Endothelial cell of umbilical vein (primary cell): ENCODE measurements at regions not wholly inside any gene's neighbourhood (a gene's known extent, or its start where the extent isn't known, plus 50 kb on each side); places are given as distances from the start of the nearest gene placed in this dataset.

Experiments
- BruUV-seq: library from RNA; stranded (reverse); fragments of 400-500 nt; replicated peaks from 2 replicates; lab custom pipeline; 2021; lab: Mats Ljungman, UMichigan
- CTCF ChIA-PET: fragments of 300-600, 350-600 bp; sonication (Branson Sonifier 250); formaldehyde crosslinking; loops from one replicate; lab custom pipeline; 2021; ENCODE audit warnings: antibody characterized with exemption, inconsistent platforms; lab: Charles Lee
- POLR2A ChIA-PET: fragments of 300-600, 350-600 bp; sonication (Branson Sonifier 250); formaldehyde crosslinking; loops from one replicate; lab custom pipeline; 2021; ENCODE audit warnings: antibody characterized with exemption, inconsistent platforms; lab: Charles Lee
- DNase-seq: peaks from one replicate; pipeline ENCODE4 v3.0.0-alpha.2; 2011; ENCODE audit warnings: low read depth, low spot score
- FAIRE-seq: peaks from 2 replicates; lab custom pipeline; 2011; peaks lifted over from hg19 to GRCh38; lab: Jason Lieb, UNC
- H2AFZ ChIP-seq: 2 replicates; pipeline ENCODE4 v1.6.0; 2012; ENCODE audit warnings: low read depth, low read length, control low read depth, inconsistent platforms
- H3K27ac ChIP-seq: 2 replicates; pipeline ENCODE4 v1.5.1; 2011; ENCODE audit warnings: low read depth, mild to moderate bottlenecking, control low read depth, low read length, moderate library complexity; ENCODE audit not compliant: insufficient read depth
- H3K27me3 ChIP-seq, 2 experiments: 2 replicates each; pipeline versions ENCODE4 v1.6.0 to v1.6.1; 2011; ENCODE audit warnings: low read length in 2 of 2, mixed read lengths in 1 of 2; ENCODE audit not compliant: control insufficient read depth in 2 of 2, insufficient read depth in 2 of 2
- H3K36me3 ChIP-seq, 2 experiments: 2 replicates in 1 of 2; 3 replicates in 1 of 2; pipeline ENCODE4 v1.5.1; 2011; ENCODE audit warnings: low read length in 2 of 2, mild to moderate bottlenecking in 1 of 2, moderate library complexity in 1 of 2; ENCODE audit not compliant: control insufficient read depth in 2 of 2, insufficient read depth in 2 of 2; ENCODE audit errors: extremely low read depth in 1 of 2
- H3K4me1 ChIP-seq: 3 replicates; pipeline ENCODE4 v1.5.1; 2011; ENCODE audit warnings: mild to moderate bottlenecking, low read length; ENCODE audit not compliant: control insufficient read depth, insufficient read depth; ENCODE audit errors: extremely low read depth
- H3K4me2 ChIP-seq: 2 replicates; pipeline ENCODE4 v1.6.1; 2011; ENCODE audit warnings: low read length, control low read depth, mixed read lengths; ENCODE audit not compliant: insufficient read depth
- H3K4me3 ChIP-seq, 3 experiments: fragments of 200-600 bp in 1 of 3; sonication (generic), shearing (Covaris generic) in 1 of 3; replicated peaks in 1 of 3; 2 replicates each; pipeline ENCODE4 v1.5.1; 2011 to 2016; ENCODE audit warnings: control low read depth in 3 of 3, low read length in 3 of 3, mild to moderate bottlenecking in 2 of 3, inconsistent platforms in 1 of 3, low read depth in 1 of 3, moderate library complexity in 1 of 3; ENCODE audit not compliant: insufficient read depth in 1 of 3
- H3K79me2 ChIP-seq: 2 replicates; pipeline ENCODE4 v1.6.0; 2012; ENCODE audit warnings: low read length, inconsistent platforms; ENCODE audit not compliant: control insufficient read depth, insufficient read depth
- H3K9ac ChIP-seq: replicated peaks from 2 replicates; pipeline ENCODE3; 2011; ENCODE audit warnings: low read length, control low read depth; ENCODE audit not compliant: insufficient read depth; ENCODE audit errors: extremely low read depth
- H3K9me1 ChIP-seq: replicated peaks from 3 replicates; pipeline ENCODE4 v1.6.0; 2011; ENCODE audit warnings: mild to moderate bottlenecking, low read length; ENCODE audit not compliant: control insufficient read depth, insufficient read depth; ENCODE audit errors: extremely low read depth
- H3K9me3 ChIP-seq: replicated peaks from 2 replicates; pipeline ENCODE4 v1.5.1; 2012; ENCODE audit warnings: low read length, inconsistent platforms; ENCODE audit not compliant: control insufficient read depth, insufficient read depth
- H4K20me1 ChIP-seq: replicated peaks from 2 replicates; pipeline ENCODE3; 2011; ENCODE audit warnings: mild to moderate bottlenecking, low read length; ENCODE audit not compliant: control insufficient read depth, insufficient read depth; ENCODE audit errors: extremely low read depth
- EZH2 ChIP-seq: IDR thresholded peaks from 2 replicates; pipeline ENCODE4 v1.6.1; 2012; ENCODE audit warnings: borderline replicate concordance, low read depth, mild to moderate bottlenecking, moderate library complexity, low read length, inconsistent platforms; ENCODE audit not compliant: severe bottlenecking
- FOS ChIP-seq: IDR thresholded peaks from 2 replicates; pipeline ENCODE4 v1.6.1; 2011; ENCODE audit warnings: mild to moderate bottlenecking, low read length, moderate library complexity, borderline replicate concordance; ENCODE audit not compliant: insufficient read depth
- GATA2 ChIP-seq: IDR thresholded peaks from 2 replicates; pipeline ENCODE4 v1.7.0; 2011; ENCODE audit warnings: low read depth, mild to moderate bottlenecking, moderate library complexity, mixed read lengths, low read length; ENCODE audit not compliant: insufficient read length, insufficient read depth
- JUN ChIP-seq: IDR thresholded peaks from 2 replicates; pipeline ENCODE4 v1.6.1; 2011; ENCODE audit warnings: borderline replicate concordance, low read depth; ENCODE audit not compliant: insufficient read length, insufficient read depth
- MYC ChIP-seq: IDR thresholded peaks from one replicate; pipeline ENCODE4 v1.6.1; 2011; ENCODE audit warnings: mild to moderate bottlenecking, low read depth, low read length
- POLR2A ChIP-seq: IDR thresholded peaks from 2 replicates; pipeline ENCODE4 v1.6.1; 2012; ENCODE audit warnings: low read depth, mild to moderate bottlenecking, control low read depth, low read length
- POLR2AphosphoS5 ChIP-seq: IDR thresholded peaks from 2 replicates; pipeline ENCODE4 v1.6.1; 2012; ENCODE audit warnings: low read depth, mild to moderate bottlenecking, control low read depth, low read length, moderate library complexity; ENCODE audit not compliant: insufficient read depth
- dilution Hi-C: fragments of 300-500 bp; cut with MboI; formaldehyde crosslinking; loops from one replicate; pipeline ENCODE4 v1.15.0; 2019; ENCODE audit warnings: low sequenced_read_pairs; ENCODE audit not compliant: extremely low pct_ligation_motif_present
- intact Hi-C: fragments of 100-400 bp; cut with micrococcal nuclease; formaldehyde crosslinking; loops from one replicate; pipeline ENCODE4 v1.10.0; 2022
- TF ChIP-seq, protein P1 (sequence below): IDR thresholded peaks from 2 replicates; pipeline ENCODE4 v1.6.1; 2011; ENCODE audit not compliant: insufficient read depth, insufficient read length
- TF ChIP-seq, protein P2 (sequence below), 2 donors: IDR thresholded peaks; 1 replicate in 1 of 2; 2 replicates in 1 of 2; pipeline ENCODE4 v1.5.1; 2011; ENCODE audit warnings: low read length in 2 of 2, mild to moderate bottlenecking in 2 of 2, moderate library complexity in 2 of 2, control low read depth in 1 of 2, inconsistent platforms in 1 of 2, low read depth in 1 of 2; ENCODE audit not compliant: insufficient read depth in 1 of 2; ENCODE audit errors: extremely low read depth in 1 of 2

DNA sequence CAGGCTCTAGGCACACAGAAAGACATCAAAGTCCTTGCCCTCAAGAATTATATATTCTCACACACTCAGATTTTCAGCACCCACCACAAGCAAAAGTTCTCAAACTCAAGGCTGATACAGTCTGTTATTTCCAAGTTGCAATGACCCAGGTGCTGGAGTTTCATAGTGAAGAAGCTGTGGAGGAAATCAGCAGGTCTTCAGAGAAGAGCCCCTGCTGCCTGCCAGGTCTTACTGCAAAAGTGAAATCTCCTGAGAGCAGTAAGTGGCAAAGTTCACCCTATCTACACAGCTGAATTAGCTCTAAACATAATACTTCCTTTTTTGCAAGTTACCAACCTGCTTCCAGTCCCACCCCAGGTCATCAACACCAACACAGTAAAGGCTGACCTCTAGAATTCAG lies 64.6 kb downstream of the RPL27A start:
- Histone ChIP-seq H3K4me2 (no peak overlapping the region), H3K9me1 (no peaks in the 10 kb centered on the region), H4K20me1 (no peaks in the 10 kb centered on the region), H3K27ac (no peak overlapping the region), H3K9ac (no peak overlapping the region), H3K4me1 (no peaks in the 10 kb centered on the region), H3K9me3 (no peaks in the 10 kb centered on the region), H3K4me3 (no peak overlapping the region), H3K79me2 (no peaks in the 10 kb centered on the region), H2AFZ (no peak overlapping the region), H3K36me3 (no peaks in the 10 kb centered on the region), H3K27me3 (no peaks in the 10 kb centered on the region)
- intact Hi-C loops = no loop called here
- dilution Hi-C loops = no loop called here
- ChIA-PET POLR2A (no interaction called here), CTCF (interaction anchor here (0.8 to 1.8 kb wide), 2 partner anchors 59 to 65 kb away, joined by 3 to 6 read pairs; no protein-coding TSS in a partner anchor)
- FAIRE-seq (no peak), DNase-seq (no peak)
- TF ChIP-seq EZH2 (no peak), POLR2AphosphoS5 (no peak), GATA2 (no peak), FOS (no peak), MYC (no peak), JUN (no peak), POLR2A (no peak)
- TF ChIP-seq, protein P1, sequence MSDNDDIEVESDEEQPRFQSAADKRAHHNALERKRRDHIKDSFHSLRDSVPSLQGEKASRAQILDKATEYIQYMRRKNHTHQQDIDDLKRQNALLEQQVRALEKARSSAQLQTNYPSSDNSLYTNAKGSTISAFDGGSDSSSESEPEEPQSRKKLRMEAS = no peak
- TF ChIP-seq, protein P2, sequence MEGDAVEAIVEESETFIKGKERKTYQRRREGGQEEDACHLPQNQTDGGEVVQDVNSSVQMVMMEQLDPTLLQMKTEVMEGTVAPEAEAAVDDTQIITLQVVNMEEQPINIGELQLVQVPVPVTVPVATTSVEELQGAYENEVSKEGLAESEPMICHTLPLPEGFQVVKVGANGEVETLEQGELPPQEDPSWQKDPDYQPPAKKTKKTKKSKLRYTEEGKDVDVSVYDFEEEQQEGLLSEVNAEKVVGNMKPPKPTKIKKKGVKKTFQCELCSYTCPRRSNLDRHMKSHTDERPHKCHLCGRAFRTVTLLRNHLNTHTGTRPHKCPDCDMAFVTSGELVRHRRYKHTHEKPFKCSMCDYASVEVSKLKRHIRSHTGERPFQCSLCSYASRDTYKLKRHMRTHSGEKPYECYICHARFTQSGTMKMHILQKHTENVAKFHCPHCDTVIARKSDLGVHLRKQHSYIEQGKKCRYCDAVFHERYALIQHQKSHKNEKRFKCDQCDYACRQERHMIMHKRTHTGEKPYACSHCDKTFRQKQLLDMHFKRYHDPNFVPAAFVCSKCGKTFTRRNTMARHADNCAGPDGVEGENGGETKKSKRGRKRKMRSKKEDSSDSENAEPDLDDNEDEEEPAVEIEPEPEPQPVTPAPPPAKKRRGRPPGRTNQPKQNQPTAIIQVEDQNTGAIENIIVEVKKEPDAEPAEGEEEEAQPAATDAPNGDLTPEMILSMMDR (IDR thresholded peaks at IDR 0.05; ENCODE audit: extremely low read depth in 1 of 2, insufficient read depth in 1 of 2, low read depth in 1 of 2, low read length in 2 of 2) = no peak
- BruUV-seq = no TSS peak
